ENCODE measurements at regions not wholly inside any gene's neighbourhood (a gene's known extent, or its start where the extent isn't known, plus 50 kb on each side); places are given as distances from the start of the nearest gene placed in this dataset.

GRCh38 chr17:422196-422930 is 69.8 kb upstream of the RPH3AL start:
- no peak for TF ChIP-seq CTCF (IDR thresholded peaks at IDR 0.05; ENCODE audit: low read depth, low read length)
- no peak for TF ChIP-seq POLR2A (IDR thresholded peaks at IDR 0.05; ENCODE audit: extremely low read depth, insufficient read length)
- TF ChIP-seq MYC (IDR thresholded peaks at IDR 0.05; ENCODE audit: low read depth, low read length) = no peak
- no peak for TF ChIP-seq MAX (IDR thresholded peaks at IDR 0.05; ENCODE audit: low read depth, low read length)
- H3K4me3 ChIP-seq (ENCODE audit: low read depth, low read length) = no peak overlapping the region
- DNase-seq (ENCODE audit: low read depth) = no peak

- DNase-seq (ENCODE audit: low read depth) = no peak
- no peak overlapping the region for H3K4me3 ChIP-seq (ENCODE audit: low read depth, low read length)
- TF ChIP-seq CTCF (IDR thresholded peaks at IDR 0.05; ENCODE audit: low read depth, low read length) (no peak), MYC (IDR thresholded peaks at IDR 0.05; ENCODE audit: low read depth, low read length) (no peak), POLR2A (IDR thresholded peaks at IDR 0.05; ENCODE audit: extremely low read depth, insufficient read length) (no peak), MAX (IDR thresholded peaks at IDR 0.05; ENCODE audit: low read depth, low read length) (no peak)
Measured at GRCh38 chr17:420479-421175, 68.0 kb upstream of the RPH3AL start.

GRCh38 chr17:419073-419735 is 66.6 kb upstream of the RPH3AL start:
- no peak overlapping the region for H3K4me3 ChIP-seq (ENCODE audit: low read depth, low read length)
- TF ChIP-seq MAX (IDR thresholded peaks at IDR 0.05; ENCODE audit: low read depth, low read length) (no peak), POLR2A (IDR thresholded peaks at IDR 0.05; ENCODE audit: extremely low read depth, insufficient read length) (no peak), CTCF (IDR thresholded peaks at IDR 0.05; ENCODE audit: low read depth, low read length) (no peak), MYC (IDR thresholded peaks at IDR 0.05; ENCODE audit: low read depth, low read length) (no peak)
- no peak for DNase-seq (ENCODE audit: low read depth)

- peak; percentile 49 for DNase-seq (ENCODE audit: low read depth)
- H3K4me3 ChIP-seq (ENCODE audit: low read depth, low read length) = no peak overlapping the region
- TF ChIP-seq MYC (IDR thresholded peaks at IDR 0.05; ENCODE audit: low read depth, low read length) (no peak), POLR2A (IDR thresholded peaks at IDR 0.05; ENCODE audit: extremely low read depth, insufficient read length) (no peak), CTCF (IDR thresholded peaks at IDR 0.05; ENCODE audit: low read depth, low read length) (no peak), MAX (IDR thresholded peaks at IDR 0.05; ENCODE audit: low read depth, low read length) (no peak)
Measured at GRCh38 chr17:418421-418751, 65.8 kb upstream of the RPH3AL start.

- DNase-seq (ENCODE audit: low read depth) = no peak
- no peak for TF ChIP-seq MYC (IDR thresholded peaks at IDR 0.05; ENCODE audit: low read depth, low read length)
- no peak for TF ChIP-seq POLR2A (IDR thresholded peaks at IDR 0.05; ENCODE audit: extremely low read depth, insufficient read length)
- TF ChIP-seq CTCF (IDR thresholded peaks at IDR 0.05; ENCODE audit: low read depth, low read length) = no peak
- TF ChIP-seq MAX (IDR thresholded peaks at IDR 0.05; ENCODE audit: low read depth, low read length) = no peak
- no peak overlapping the region for H3K4me3 ChIP-seq (ENCODE audit: low read depth, low read length)
Measured at GRCh38 chr17:417691-418420, 65.2 kb upstream of the RPH3AL start.
